Mesenchymal stem cell (in vitro differentiated cells and primary cell): ENCODE measurements at regions not wholly inside any gene's neighbourhood (a gene's known extent, or its start where the extent isn't known, plus 50 kb on each side); places are given as distances from the start of the nearest gene placed in this dataset.

Source experiments
- DNase-seq: peaks from one replicate; pipeline ENCODE4 v3.0.0-alpha.2; 2013
- H2AFZ ChIP-seq: one replicate; pipeline ENCODE4 v1.6.1; 2013; ENCODE audit warnings: low read depth, mild to moderate bottlenecking, control low read depth, inconsistent platforms, low read length, moderate library complexity
- H2AK5ac ChIP-seq: 2 replicates; pipeline ENCODE4 v1.6.1; 2013; ENCODE audit warnings: low read length, moderate library complexity, mild to moderate bottlenecking, inconsistent platforms; ENCODE audit not compliant: severe bottlenecking
- H2BK120ac ChIP-seq: one replicate; pipeline ENCODE4 v1.6.1; 2013; ENCODE audit warnings: low read depth, mild to moderate bottlenecking, inconsistent platforms, low read length, moderate library complexity
- H2BK12ac ChIP-seq, 2 experiments: one replicate each; pipeline ENCODE4 v1.6.1; 2013; ENCODE audit warnings: inconsistent platforms in 2 of 2, low read length in 2 of 2, mild to moderate bottlenecking in 2 of 2, moderate library complexity in 2 of 2, control low read depth in 1 of 2
- H2BK15ac ChIP-seq: one replicate; pipeline ENCODE4 v1.6.1; 2013; ENCODE audit warnings: mild to moderate bottlenecking, low read depth, inconsistent platforms; ENCODE audit not compliant: poor library complexity, severe bottlenecking
- H2BK5ac ChIP-seq: 2 replicates; pipeline ENCODE4 v1.6.1; 2013; ENCODE audit warnings: low read depth, mild to moderate bottlenecking, low read length, control low read depth, inconsistent platforms; ENCODE audit not compliant: poor library complexity, severe bottlenecking
- H3K14ac ChIP-seq, 2 experiments: one replicate each; pipeline ENCODE4 v1.6.1; 2013; ENCODE audit warnings: inconsistent platforms in 2 of 2, low read length in 2 of 2, control low read depth in 1 of 2, mild to moderate bottlenecking in 1 of 2, moderate library complexity in 1 of 2
- H3K18ac ChIP-seq, 2 experiments: one replicate each; pipeline ENCODE4 v1.6.1; 2013; ENCODE audit warnings: inconsistent platforms in 2 of 2, low read length in 2 of 2, control low read depth in 1 of 2, low read depth in 1 of 2, mild to moderate bottlenecking in 1 of 2
- H3K23ac ChIP-seq, 2 experiments: one replicate each; pipeline ENCODE4 v1.6.1; 2013; ENCODE audit warnings: inconsistent platforms in 2 of 2, low read length in 2 of 2, mild to moderate bottlenecking in 2 of 2, moderate library complexity in 2 of 2, control low read depth in 1 of 2
- H3K27ac ChIP-seq: 2 replicates; pipeline ENCODE4 v1.5.1; 2013; ENCODE audit warnings: mild to moderate bottlenecking, moderate library complexity, low read length, control low read depth, inconsistent platforms; ENCODE audit not compliant: poor library complexity, severe bottlenecking
- H3K27me3 ChIP-seq, 2 experiments: 2 replicates each; pipeline versions ENCODE4 v1.6.1 to v1.7.0; 2013; ENCODE audit warnings: low read length in 2 of 2, mild to moderate bottlenecking in 2 of 2, moderate library complexity in 2 of 2, control low read depth in 1 of 2, inconsistent platforms in 1 of 2; ENCODE audit not compliant: control insufficient read depth in 1 of 2, insufficient read depth in 1 of 2
- H3K36me3 ChIP-seq, 2 experiments: 2 replicates each; pipeline versions ENCODE4 v1.6.1 to v1.7.0; 2013; ENCODE audit warnings: low read length in 2 of 2, control low read depth in 1 of 2, inconsistent platforms in 1 of 2, low read depth in 1 of 2, mild to moderate bottlenecking in 1 of 2; ENCODE audit not compliant: insufficient read depth in 2 of 2, control insufficient read depth in 1 of 2
- H3K4ac ChIP-seq, 2 experiments: one replicate each; pipeline ENCODE4 v1.6.1; 2013; ENCODE audit warnings: inconsistent platforms in 2 of 2, low read length in 2 of 2, mild to moderate bottlenecking in 2 of 2, moderate library complexity in 2 of 2, control low read depth in 1 of 2, low read depth in 1 of 2
- H3K4me1 ChIP-seq: 2 replicates; pipeline ENCODE4 v1.6.1; 2013; ENCODE audit warnings: low read depth, low read length, control low read depth; ENCODE audit not compliant: control insufficient read depth, insufficient read depth
- H3K4me2 ChIP-seq: 2 replicates; pipeline ENCODE4 v1.6.1; 2013; ENCODE audit warnings: low read length, mild to moderate bottlenecking, inconsistent platforms; ENCODE audit not compliant: poor library complexity, severe bottlenecking
- H3K4me3 ChIP-seq, 2 experiments: 2 replicates each; pipeline versions ENCODE4 v1.5.1 to v1.7.0; 2013; ENCODE audit warnings: low read length in 2 of 2, mild to moderate bottlenecking in 2 of 2, control low read depth in 1 of 2, low read depth in 1 of 2; ENCODE audit not compliant: insufficient read depth in 1 of 2
- H3K79me1 ChIP-seq: replicated peaks from 2 replicates; pipeline ENCODE4 v1.6.1; 2013; ENCODE audit warnings: mild to moderate bottlenecking, control low read depth, low read length, inconsistent platforms; ENCODE audit not compliant: poor library complexity, severe bottlenecking
- H3K9ac ChIP-seq: 2 replicates; pipeline ENCODE4 v1.7.0; 2013; ENCODE audit warnings: mild to moderate bottlenecking, low read length, moderate library complexity
- H3K9me3 ChIP-seq: 2 replicates; pipeline ENCODE4 v1.7.0; 2013; ENCODE audit warnings: mild to moderate bottlenecking, low read length; ENCODE audit not compliant: control insufficient read depth
- H4K8ac ChIP-seq: one replicate; pipeline ENCODE4 v1.6.1; 2013; ENCODE audit warnings: inconsistent platforms, mild to moderate bottlenecking, low read length, moderate library complexity
- H4K91ac ChIP-seq: one replicate; pipeline ENCODE4 v1.6.1; 2013; ENCODE audit warnings: mild to moderate bottlenecking, low read length, inconsistent platforms
- WGBS: methylation state at CpG from one replicate; pipeline ENCODE4 v1.1.7; 2013; ENCODE audit warnings: mixed read lengths; 5-methylcytosine and 5-hydroxymethylcytosine counted together

DNA sequence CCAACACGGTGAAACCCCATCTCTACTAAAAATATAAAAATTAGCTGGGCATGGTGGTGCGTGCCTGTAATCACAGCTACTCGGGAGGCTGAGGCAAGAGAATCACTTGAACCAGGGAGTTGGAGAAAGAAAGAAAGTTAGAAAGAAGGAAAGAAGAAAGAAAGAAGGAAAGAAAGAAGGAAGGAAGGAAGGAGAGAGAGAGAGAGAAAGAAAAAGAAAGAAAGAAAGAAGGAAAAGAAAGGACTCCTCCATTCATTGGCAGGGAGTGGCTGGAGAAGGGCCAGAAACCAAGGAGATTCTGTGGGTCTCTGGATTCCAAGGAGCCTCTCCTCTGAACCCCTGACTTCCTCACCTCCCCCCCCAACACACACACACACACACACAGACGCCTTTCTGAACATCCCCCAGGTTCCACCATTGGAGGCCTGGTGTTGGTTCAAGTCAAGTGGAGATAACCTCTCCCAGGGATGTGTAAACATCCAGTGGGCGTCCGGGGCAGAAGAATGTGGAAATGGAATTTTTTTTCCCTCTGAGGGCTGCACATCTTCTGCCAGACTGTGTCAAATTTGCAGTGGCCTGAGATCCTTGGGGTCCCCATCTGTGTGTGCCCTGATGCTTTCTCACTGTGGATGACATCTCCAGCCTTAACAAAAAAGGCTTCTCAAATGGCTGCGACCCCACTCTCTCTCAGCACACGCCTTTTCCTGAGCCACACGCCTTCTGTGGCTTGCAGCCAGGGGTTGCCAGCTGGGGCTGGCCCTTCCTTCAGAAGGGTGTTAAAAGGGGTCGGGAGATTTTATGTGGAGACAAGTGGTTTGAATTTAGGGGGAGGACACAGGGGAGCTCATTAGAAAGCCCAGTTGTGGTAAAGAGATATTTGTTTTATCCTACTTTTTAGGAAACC is 109.3 kb upstream of the HAND1 start:
- WGBS, result 32% methylated on average over 8 of the region's 10 CpGs
- H4K91ac ChIP-seq, result no peak overlapping the region

DNA sequence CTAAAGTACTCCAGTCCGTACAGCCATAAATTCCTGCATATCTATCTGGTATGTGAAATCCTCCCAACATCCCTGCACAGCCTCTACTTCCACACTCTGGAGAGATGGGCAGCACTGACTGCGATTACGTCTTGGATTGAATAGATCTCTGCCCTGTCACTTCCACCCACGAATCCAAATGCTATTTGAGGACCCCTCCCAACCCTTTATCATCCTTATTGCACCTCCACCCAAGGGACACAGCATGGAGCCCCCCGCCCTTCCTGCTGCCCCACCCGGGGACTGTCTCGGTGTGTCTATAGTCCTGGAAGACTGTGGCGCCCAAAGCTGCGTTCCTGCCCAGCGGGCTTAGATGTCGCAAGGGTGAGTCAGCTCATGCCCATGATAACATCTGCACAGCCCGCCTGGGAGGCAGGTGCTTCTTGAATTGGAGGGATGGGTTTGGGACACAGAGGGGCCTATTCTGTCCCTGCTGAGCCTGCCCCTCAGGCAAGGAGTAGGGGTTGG is 105.7 kb upstream of the HAND1 start:
- Histone ChIP-seq H2BK5ac (no peak overlapping the region), H3K4me1 (no peaks in the 10 kb centered on the region), H2AFZ (no peak overlapping the region), H3K27ac (no peak overlapping the region), H3K4me2 (no peak overlapping the region), H4K8ac (no peak overlapping the region), H3K14ac (no peak overlapping the region), H3K18ac (no peak overlapping the region), H3K27me3 (peaks cover 30 to 44% of the 10 kb centered on the region in 2 experiments), H2AK5ac (no peak overlapping the region), H3K4me3 (no peak overlapping the region), H3K4ac (no peak overlapping the region), H3K79me1 (no peaks in the 10 kb centered on the region), H3K9me3 (no peaks in the 10 kb centered on the region), H3K23ac (no peak overlapping the region), H2BK12ac (no peak overlapping the region), H4K91ac (no peak overlapping the region), H3K36me3 (no peaks in the 10 kb centered on the region), H2BK120ac (no peak overlapping the region), H2BK15ac (no peak overlapping the region), H3K9ac (no peak overlapping the region)
- no peak for DNase-seq
- 65% methylated on average over 12 of the region's 12 CpGs for WGBS

More for the DNA sequence above, 109.3 kb upstream of the HAND1 start:
- Histone ChIP-seq H2BK120ac (no peak overlapping the region), H3K9ac (no peak overlapping the region), H3K4me1 (no peaks in the 10 kb centered on the region), H2AK5ac (no peak overlapping the region), H3K4ac (no peak overlapping the region), H3K23ac (no peak overlapping the region), H3K36me3 (no peaks in the 10 kb centered on the region), H2AFZ (no peak overlapping the region), H3K4me2 (no peak overlapping the region), H3K4me3 (no peak overlapping the region), H3K18ac (no peak overlapping the region), H3K79me1 (no peaks in the 10 kb centered on the region), H4K8ac (no peak overlapping the region), H3K27ac (no peak overlapping the region), H2BK15ac (no peak overlapping the region), H2BK12ac (no peak overlapping the region), H2BK5ac (no peak overlapping the region), H3K9me3 (no peaks in the 10 kb centered on the region), H3K14ac (no peak overlapping the region), H3K27me3 (peaks cover 33 to 58% of the 10 kb centered on the region in 2 experiments)
- DNase-seq, result peak; percentile 43

DNA sequence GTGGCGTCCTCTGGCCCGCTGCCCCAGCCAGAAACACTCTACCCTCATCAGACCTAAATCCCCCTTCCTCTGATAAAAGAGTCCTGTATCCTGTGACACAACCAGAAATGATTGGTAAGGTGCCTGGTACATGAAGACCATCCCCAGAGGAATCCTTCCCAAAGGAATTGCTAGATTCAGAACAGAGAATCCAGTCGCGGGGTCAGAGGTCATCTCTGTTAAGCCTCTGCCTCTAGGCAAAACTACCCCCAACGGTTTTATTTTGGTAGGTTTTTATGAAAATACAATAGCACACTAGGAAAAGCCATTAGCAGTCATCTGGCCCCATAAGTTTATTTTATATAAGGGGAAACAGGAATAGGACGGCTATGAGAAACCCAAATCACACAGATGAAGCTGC is 102.4 kb upstream of the HAND1 start:
- H3K4ac ChIP-seq, result no peak overlapping the region
- no peak overlapping the region for H4K91ac ChIP-seq
- no peak overlapping the region for H4K8ac ChIP-seq
- H3K36me3 ChIP-seq, result no peaks in the 10 kb centered on the region
- H3K79me1 ChIP-seq, result no peaks in the 10 kb centered on the region
- no peak for DNase-seq
- no peak overlapping the region for H3K4me2 ChIP-seq
- H2BK120ac ChIP-seq, result no peak overlapping the region
- 75% methylated on average over 5 of the region's 6 CpGs for WGBS
- H3K27ac ChIP-seq, result no peak overlapping the region
- H2AK5ac ChIP-seq, result no peak overlapping the region
- no peak overlapping the region for H2BK12ac ChIP-seq
- no peak overlapping the region for H2AFZ ChIP-seq
- H3K9ac ChIP-seq, result no peak overlapping the region
- peaks cover 40 to 51% of the 10 kb centered on the region in 2 experiments for H3K27me3 ChIP-seq
- no peaks in the 10 kb centered on the region for H3K4me1 ChIP-seq
- H3K9me3 ChIP-seq, result no peaks in the 10 kb centered on the region
- no peak overlapping the region for H2BK15ac ChIP-seq
- no peak overlapping the region for H3K14ac ChIP-seq
- no peak overlapping the region for H2BK5ac ChIP-seq
- H3K18ac ChIP-seq, result no peak overlapping the region
- no peak overlapping the region for H3K4me3 ChIP-seq
- no peak overlapping the region for H3K23ac ChIP-seq

DNA sequence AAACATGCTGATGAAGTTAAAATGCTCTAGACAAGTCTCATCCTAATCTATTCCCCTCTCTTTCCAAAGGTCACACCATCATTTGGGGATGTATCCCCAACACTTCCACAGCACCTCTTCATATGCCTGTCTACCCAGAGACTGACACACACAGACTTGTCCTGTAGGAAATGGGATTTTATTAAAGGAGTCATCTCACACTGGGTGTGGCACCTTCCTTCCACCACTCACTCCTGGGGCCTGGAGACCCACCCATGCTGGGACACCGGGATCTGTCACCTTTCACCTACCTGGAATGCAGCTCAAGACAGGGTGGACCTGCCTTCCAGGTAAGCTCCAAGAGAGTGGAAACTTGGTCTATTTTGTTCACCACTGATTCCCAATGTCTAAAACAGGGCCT is 99.4 kb upstream of the HAND1 start:
- H4K8ac ChIP-seq, result no peak overlapping the region
- no peak overlapping the region for H3K4ac ChIP-seq
- H3K79me1 ChIP-seq, result no peaks in the 10 kb centered on the region
- H2BK15ac ChIP-seq, result no peak overlapping the region
- H4K91ac ChIP-seq, result no peak overlapping the region
- WGBS, result 59% methylated on average over 1 of the region's 1 CpG
- peaks cover 50 to 54% of the 10 kb centered on the region in 2 experiments for H3K27me3 ChIP-seq
- H3K14ac ChIP-seq, result no peak overlapping the region
- H2AFZ ChIP-seq, result no peak overlapping the region
- H3K9me3 ChIP-seq, result no peaks in the 10 kb centered on the region
- H2BK120ac ChIP-seq, result no peak overlapping the region
- no peaks in the 10 kb centered on the region for H3K36me3 ChIP-seq
- H3K4me2 ChIP-seq, result no peak overlapping the region
- H2BK5ac ChIP-seq, result no peak overlapping the region
- no peak overlapping the region for H3K18ac ChIP-seq
- no peak for DNase-seq
- H3K4me1 ChIP-seq, result no peaks in the 10 kb centered on the region
- no peak overlapping the region for H3K4me3 ChIP-seq
- H2AK5ac ChIP-seq, result no peak overlapping the region
- H3K23ac ChIP-seq, result no peak overlapping the region
- H2BK12ac ChIP-seq, result no peak overlapping the region
- H3K9ac ChIP-seq, result no peak overlapping the region
- H3K27ac ChIP-seq, result no peak overlapping the region
